ENCODE measurements at regions not wholly inside any gene's neighbourhood (a gene's known extent, or its start where the extent isn't known, plus 50 kb on each side); places are given as distances from the start of the nearest gene placed in this dataset.

- no peak for DNase-seq
Measured at GRCh38 chr7:109158246-109158645, 588.6 kb downstream of the DNAJB9 start.

GRCh38 chr7:109176661-109177060 lies 607.0 kb downstream of the DNAJB9 start:
- no peak for DNase-seq

GRCh38 chr7:109178342-109178741 lies 608.7 kb downstream of the DNAJB9 start:
- no peak for DNase-seq

- DNase-seq: no peak
Measured at GRCh38 chr7:109179601-109180000, 609.9 kb downstream of the DNAJB9 start.

GRCh38 chr7:109190766-109191398 lies 621.2 kb downstream of the DNAJB9 start:
- DNase-seq: no peak

- DNase-seq: no peak
Measured at GRCh38 chr7:109206196-109206595, 636.5 kb downstream of the DNAJB9 start.

GRCh38 chr7:109213081-109213480 lies 643.4 kb downstream of the DNAJB9 start:
- DNase-seq: no peak

GRCh38 chr7:109215341-109215740 lies 645.7 kb downstream of the DNAJB9 start:
- no peak for DNase-seq

- no peak for DNase-seq
Measured at GRCh38 chr7:109224100-109224499, 654.4 kb downstream of the DNAJB9 start.

- DNase-seq: no peak
Measured at GRCh38 chr7:109226699-109227098, 657.0 kb downstream of the DNAJB9 start.

GRCh38 chr7:109235316-109235715 lies 665.6 kb downstream of the DNAJB9 start:
- DNase-seq: no peak

- no peak for DNase-seq
Measured at GRCh38 chr7:109246330-109247077, 676.8 kb downstream of the DNAJB9 start.

GRCh38 chr7:109256762-109257560 lies 687.3 kb downstream of the DNAJB9 start:
- DNase-seq: no peak

- DNase-seq: no peak
Measured at GRCh38 chr7:109259151-109259550, 689.5 kb downstream of the DNAJB9 start.

- DNase-seq: no peak
Measured at GRCh38 chr7:109261781-109262180, 692.1 kb downstream of the DNAJB9 start.

- DNase-seq: no peak
Measured at GRCh38 chr7:109266610-109267009, 696.9 kb downstream of the DNAJB9 start.

- no peak for DNase-seq
Measured at GRCh38 chr7:109276348-109276747, 706.7 kb downstream of the DNAJB9 start.

GRCh38 chr7:109282726-109283125 lies 713.1 kb downstream of the DNAJB9 start:
- no peak for DNase-seq

- DNase-seq: no peak
Measured at GRCh38 chr7:109284943-109285342, 715.3 kb downstream of the DNAJB9 start.

- no peak for DNase-seq
Measured at GRCh38 chr7:109295158-109295557, 725.5 kb downstream of the DNAJB9 start.

- no peak for DNase-seq
Measured at GRCh38 chr7:109308816-109309215, 739.1 kb downstream of the DNAJB9 start.

- DNase-seq: no peak
Measured at GRCh38 chr7:109309790-109310189, 740.1 kb downstream of the DNAJB9 start.

- DNase-seq: no peak
Measured at GRCh38 chr7:109318136-109318535, 748.5 kb downstream of the DNAJB9 start.

- no peak for DNase-seq
Measured at GRCh38 chr7:109322833-109323232, 753.2 kb downstream of the DNAJB9 start.

Measured in activated effector memory CD4-positive, alpha-beta T cell treated with anti-CD3 and anti-CD28 coated beads, Interleukin-2, amount 50 U/mL, for 16 hours (primary cell).